Activated T-helper 17 cell treated with anti-CD3 and anti-CD28 coated beads, Interleukin-2, amount 50 U/mL, for 72 hours (primary cell): ENCODE measurements at regions not wholly inside any gene's neighbourhood (a gene's known extent, or its start where the extent isn't known, plus 50 kb on each side); places are given as distances from the start of the nearest gene placed in this dataset.
"Not testable (repeated sequence)": the region's sequence is repeated elsewhere in the genome, so short reads cannot be mapped to it uniquely, and the experiment has no call there.

ENCODE experiments used
- ATAC-seq: fragments of 150-1000 bp; cut with Tn5 transposase; replicated peaks from 2 replicates; pipeline ENCODE4 v1.10.0; 2021; ENCODE audit warnings: mild to moderate bottlenecking, moderate library complexity
- H3K27ac Mint-ChIP-seq: one replicate; pipeline ENCODE4 v1.8.0; 2022; ENCODE audit warnings: mixed read lengths
- H3K27me3 Mint-ChIP-seq: one replicate; pipeline ENCODE4 v1.8.0; 2022; ENCODE audit warnings: mixed read lengths
- H3K36me3 Mint-ChIP-seq: one replicate; pipeline ENCODE4 v1.8.0; 2022; ENCODE audit warnings: low read depth, mild to moderate bottlenecking, mixed read lengths
- H3K4me1 Mint-ChIP-seq: one replicate; pipeline ENCODE4 v1.8.0; 2022; ENCODE audit warnings: mixed read lengths
- H3K4me3 Mint-ChIP-seq: one replicate; pipeline ENCODE4 v1.8.0; 2022; ENCODE audit warnings: mild to moderate bottlenecking, mixed read lengths
- H3K9me3 Mint-ChIP-seq: one replicate; pipeline ENCODE4 v1.8.0; 2022; ENCODE audit warnings: mixed read lengths

- Mint-ChIP-seq H3K9me3 (no peaks in the 10 kb centered on the region), H3K4me3 (no peak overlapping the region), H3K36me3 (no peaks in the 10 kb centered on the region), H3K4me1 (no peaks in the 10 kb centered on the region), H3K27ac (no peak overlapping the region), H3K27me3 (no peaks in the 10 kb centered on the region)
- ATAC-seq = no peak
Observed at GRCh38 chr6:82419132-82419581, 55.5 kb downstream of the TPBG start.

GRCh38 chr6:82419859-82420258, 56.2 kb downstream of the TPBG start:
- Mint-ChIP-seq H3K36me3 (no peaks in the 10 kb centered on the region), H3K27me3 (no peaks in the 10 kb centered on the region), H3K9me3 (no peaks in the 10 kb centered on the region), H3K4me1 (no peaks in the 10 kb centered on the region), H3K27ac (no peak overlapping the region), H3K4me3 (no peak overlapping the region)
- ATAC-seq = no peak

DNA sequence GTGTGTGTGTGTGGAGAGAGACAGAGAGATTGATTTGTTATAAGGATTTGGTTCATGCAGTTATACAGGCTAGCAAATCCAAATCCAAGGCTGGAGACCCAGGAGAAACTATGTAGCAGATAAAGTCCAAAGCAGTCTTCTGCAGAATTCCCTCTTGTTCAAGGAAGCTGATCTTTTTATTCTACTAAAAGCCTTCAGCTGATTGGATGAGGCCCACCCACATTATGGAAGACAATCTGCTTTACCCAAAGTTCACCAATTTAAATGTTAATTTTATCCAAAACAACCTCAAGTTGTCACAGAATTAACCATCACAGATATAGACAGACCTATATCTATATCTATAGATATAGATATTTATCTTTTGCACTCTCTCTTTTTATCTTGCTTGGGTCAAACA, 67.0 kb downstream of the TPBG start:
- Mint-ChIP-seq H3K4me1 (no peaks in the 10 kb centered on the region), H3K9me3 (no peaks in the 10 kb centered on the region), H3K27ac (no peak overlapping the region), H3K4me3 (no peak overlapping the region), H3K36me3 (no peaks in the 10 kb centered on the region), H3K27me3 (no peaks in the 10 kb centered on the region)
- no peak for ATAC-seq

- no peaks in the 10 kb centered on the region for H3K9me3 Mint-ChIP-seq
- H3K27ac Mint-ChIP-seq = no peak overlapping the region
- H3K36me3 Mint-ChIP-seq = no peaks in the 10 kb centered on the region
- no peaks in the 10 kb centered on the region for H3K4me1 Mint-ChIP-seq
- H3K4me3 Mint-ChIP-seq = no peak overlapping the region
- H3K27me3 Mint-ChIP-seq = no peaks in the 10 kb centered on the region
- ATAC-seq = no peak
Observed at GRCh38 chr6:82436740-82437139, 73.1 kb downstream of the TPBG start.

DNA sequence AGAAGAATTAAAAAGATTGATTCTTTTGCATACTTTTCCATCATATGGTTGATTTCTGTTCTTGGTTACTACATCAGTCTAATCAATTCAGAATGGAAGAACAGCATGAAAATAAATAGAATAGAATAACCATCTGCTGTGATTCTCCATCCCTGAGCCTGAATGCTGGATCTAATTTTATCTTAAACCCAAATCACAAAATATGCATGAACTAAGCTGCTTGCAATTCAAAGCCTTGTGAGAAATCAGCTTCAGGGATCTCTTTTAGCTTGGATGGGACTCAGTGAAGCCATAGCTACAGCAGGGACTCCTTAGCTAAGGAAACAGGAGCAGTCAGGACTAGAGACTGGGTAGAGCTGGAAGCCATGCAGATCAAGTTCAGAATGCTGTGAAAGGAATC, 74.1 kb downstream of the TPBG start:
- ATAC-seq = no peak
- no peak overlapping the region for H3K27ac Mint-ChIP-seq
- H3K4me1 Mint-ChIP-seq = no peaks in the 10 kb centered on the region
- no peak overlapping the region for H3K4me3 Mint-ChIP-seq
- no peaks in the 10 kb centered on the region for H3K36me3 Mint-ChIP-seq
- no peaks in the 10 kb centered on the region for H3K9me3 Mint-ChIP-seq
- no peaks in the 10 kb centered on the region for H3K27me3 Mint-ChIP-seq

- Mint-ChIP-seq H3K4me3 (no peak overlapping the region), H3K9me3 (no peaks in the 10 kb centered on the region), H3K27me3 (no peaks in the 10 kb centered on the region), H3K27ac (no peak overlapping the region), H3K36me3 (no peaks in the 10 kb centered on the region), H3K4me1 (no peaks in the 10 kb centered on the region)
- no peak for ATAC-seq
Observed at GRCh38 chr6:82441047-82441855, 77.6 kb downstream of the TPBG start.

DNA sequence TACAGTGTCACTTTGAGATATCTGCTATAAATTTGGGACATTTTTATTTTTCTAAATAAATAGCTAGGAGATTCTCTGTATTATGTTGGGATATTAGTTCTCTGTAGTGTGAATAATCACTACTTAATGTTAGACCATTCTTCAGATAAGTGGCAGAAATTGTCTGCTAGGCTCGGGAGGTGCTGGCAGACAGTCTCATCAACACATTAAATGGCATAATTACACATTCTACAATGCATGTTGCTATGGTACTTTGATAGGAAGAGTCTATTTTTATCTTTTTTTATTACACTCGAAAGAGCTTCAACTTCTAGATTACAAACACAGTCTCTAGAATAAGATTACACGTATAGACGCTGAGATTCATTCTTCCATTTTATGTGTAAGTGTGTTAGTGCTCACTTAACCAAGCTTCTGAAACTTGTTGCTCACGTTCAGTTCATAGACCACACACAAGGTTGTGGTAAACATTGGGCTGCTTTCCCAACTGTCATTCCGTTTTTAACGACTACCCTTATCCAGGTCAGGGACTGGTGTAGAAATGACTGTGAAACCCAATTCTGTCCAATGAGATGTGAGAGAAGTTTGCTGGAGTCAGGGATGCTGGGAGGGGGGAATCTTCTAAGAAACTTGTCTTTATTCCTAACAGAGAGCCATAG, 78.6 kb downstream of the TPBG start:
- no peak for ATAC-seq
- no peaks in the 10 kb centered on the region for H3K9me3 Mint-ChIP-seq
- no peaks in the 10 kb centered on the region for H3K36me3 Mint-ChIP-seq
- no peak overlapping the region for H3K4me3 Mint-ChIP-seq
- no peaks in the 10 kb centered on the region for H3K4me1 Mint-ChIP-seq
- no peaks in the 10 kb centered on the region for H3K27me3 Mint-ChIP-seq
- H3K27ac Mint-ChIP-seq = no peak overlapping the region

DNA sequence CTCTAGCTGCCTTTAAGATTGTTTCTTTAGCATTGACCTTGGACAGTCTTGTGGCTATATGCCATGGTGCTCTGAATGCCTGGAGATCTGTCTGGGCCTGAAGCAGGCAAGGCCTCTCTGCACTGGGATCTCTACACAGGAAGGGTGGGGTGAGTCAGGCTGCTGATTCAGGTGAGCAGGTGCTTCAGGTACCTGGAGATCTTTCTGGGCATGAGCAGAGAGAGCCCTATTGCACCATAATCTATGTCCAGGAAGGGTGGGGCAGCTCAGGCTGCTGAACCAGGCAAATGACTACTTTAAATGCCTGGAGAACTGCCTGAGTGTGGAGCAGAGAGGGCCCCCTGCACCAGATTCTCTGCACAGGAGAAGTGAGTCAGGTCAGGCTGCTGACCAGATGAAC, 94.5 kb downstream of the TPBG start:
- Mint-ChIP-seq H3K9me3 (peaks cover 4% of the 10 kb centered on the region), H3K27me3 (peaks cover 10% of the 10 kb centered on the region), H3K4me1 (no peaks in the 10 kb centered on the region), H3K4me3 (no peak overlapping the region), H3K36me3 (no peaks in the 10 kb centered on the region), H3K27ac (no peak overlapping the region)
- no peak for ATAC-seq

DNA sequence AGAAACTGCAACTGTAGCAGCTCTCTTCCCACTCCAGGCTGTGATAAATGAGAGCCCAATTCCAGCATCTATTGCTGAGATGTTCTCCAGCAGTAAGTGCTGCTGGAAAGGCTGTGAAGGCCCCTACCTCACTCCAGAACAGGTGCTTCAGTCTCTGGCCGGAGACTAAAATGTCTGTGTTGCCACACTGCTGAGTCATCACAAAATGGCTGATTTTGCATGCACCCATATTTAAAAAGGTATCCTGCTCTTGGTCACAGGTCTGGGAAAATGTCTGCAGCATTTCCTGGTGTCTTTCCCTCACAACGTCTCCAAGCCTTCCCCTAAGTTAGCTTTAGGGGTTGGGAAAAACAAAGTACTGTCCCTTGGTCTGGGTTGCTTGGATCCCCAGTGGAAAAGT, 95.1 kb downstream of the TPBG start:
- no peaks in the 10 kb centered on the region for H3K36me3 Mint-ChIP-seq
- H3K27ac Mint-ChIP-seq = no peak overlapping the region
- no peak for ATAC-seq

GRCh38 chr6:82461536-82461935, 97.9 kb downstream of the TPBG start:
- no peak for ATAC-seq
- no peaks in the 10 kb centered on the region for H3K36me3 Mint-ChIP-seq
- no peak overlapping the region for H3K27ac Mint-ChIP-seq
- H3K9me3 Mint-ChIP-seq = no peaks in the 10 kb centered on the region
- H3K27me3 Mint-ChIP-seq = peaks cover 10% of the 10 kb centered on the region
- no peaks in the 10 kb centered on the region for H3K4me1 Mint-ChIP-seq
- no peak overlapping the region for H3K4me3 Mint-ChIP-seq

More for the DNA sequence above, 95.1 kb downstream of the TPBG start:
- Mint-ChIP-seq H3K4me3 (no peak overlapping the region), H3K9me3 (peaks cover 4% of the 10 kb centered on the region), H3K27me3 (peaks cover 10% of the 10 kb centered on the region), H3K4me1 (no peaks in the 10 kb centered on the region)

DNA sequence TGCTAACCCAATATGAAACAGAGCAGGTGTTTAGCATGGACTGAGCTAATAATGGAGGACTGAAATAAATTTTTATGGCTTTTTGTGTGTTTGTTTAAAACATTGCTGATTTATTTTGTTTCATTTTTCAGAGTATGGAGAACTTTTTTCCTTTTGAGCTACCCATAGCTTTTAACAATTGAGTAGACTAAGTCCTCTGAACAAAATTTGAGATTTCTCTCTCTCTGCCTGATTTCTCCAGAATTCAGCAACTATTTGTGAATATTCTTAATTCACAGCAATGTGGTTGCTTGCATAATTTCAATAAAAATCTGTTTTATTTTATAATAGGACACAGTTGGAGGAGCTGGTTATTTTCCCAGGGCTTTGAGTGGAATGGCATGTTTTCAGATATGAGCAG, 103.7 kb downstream of the TPBG start:
- Mint-ChIP-seq H3K4me1 (no peaks in the 10 kb centered on the region), H3K27ac (no peak overlapping the region), H3K36me3 (no peaks in the 10 kb centered on the region), H3K27me3 (no peaks in the 10 kb centered on the region), H3K9me3 (no peaks in the 10 kb centered on the region), H3K4me3 (no peak overlapping the region)
- no peak for ATAC-seq

DNA sequence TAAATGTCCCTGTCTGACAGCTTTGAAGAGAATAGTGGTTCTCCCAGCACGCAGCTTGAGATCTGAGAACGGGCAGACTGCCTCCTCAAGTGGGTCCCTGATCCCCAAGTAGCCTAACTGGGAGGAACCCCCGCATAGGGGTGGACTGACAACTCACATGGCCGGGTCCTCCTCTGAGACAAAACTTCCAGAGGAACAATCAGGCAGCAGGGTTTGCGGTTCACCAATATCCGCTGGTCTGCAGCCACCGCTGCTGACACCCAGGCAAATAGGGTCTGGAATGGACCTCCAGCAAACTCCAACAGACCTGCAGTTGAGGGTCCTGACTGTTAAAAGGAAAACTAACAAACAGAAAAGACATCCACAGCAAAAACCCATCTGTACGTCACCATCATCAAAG, 106.5 kb downstream of the TPBG start:
- not testable (repeated sequence) for H3K9me3 Mint-ChIP-seq

DNA sequence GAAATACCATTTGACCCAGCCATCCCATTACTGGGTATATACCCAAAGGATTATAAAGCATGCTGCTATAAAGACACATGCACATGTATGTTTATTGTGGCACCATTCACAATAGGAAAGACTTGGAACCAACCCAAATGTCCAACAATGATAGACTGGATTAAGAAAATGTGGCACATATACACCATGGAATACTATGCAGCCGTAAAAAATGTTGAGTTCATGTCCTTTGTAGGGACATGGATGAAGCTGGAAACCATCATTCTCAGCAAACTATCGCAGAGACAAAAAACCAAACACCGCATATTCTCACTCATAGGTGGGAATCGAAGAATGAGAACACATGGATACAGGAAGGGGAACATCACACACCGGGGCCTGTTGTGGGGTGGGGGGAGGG, 111.5 kb downstream of the TPBG start:
- ATAC-seq, H3K27me3 Mint-ChIP-seq, H3K4me3 Mint-ChIP-seq, H3K9me3 Mint-ChIP-seq, H3K27ac Mint-ChIP-seq, H3K36me3 Mint-ChIP-seq, H3K4me1 Mint-ChIP-seq: not testable (repeated sequence)

More for the DNA sequence above, 106.5 kb downstream of the TPBG start:
- not testable (repeated sequence) for H3K4me3 Mint-ChIP-seq, H3K4me1 Mint-ChIP-seq, H3K36me3 Mint-ChIP-seq, ATAC-seq, H3K27ac Mint-ChIP-seq, H3K27me3 Mint-ChIP-seq

DNA sequence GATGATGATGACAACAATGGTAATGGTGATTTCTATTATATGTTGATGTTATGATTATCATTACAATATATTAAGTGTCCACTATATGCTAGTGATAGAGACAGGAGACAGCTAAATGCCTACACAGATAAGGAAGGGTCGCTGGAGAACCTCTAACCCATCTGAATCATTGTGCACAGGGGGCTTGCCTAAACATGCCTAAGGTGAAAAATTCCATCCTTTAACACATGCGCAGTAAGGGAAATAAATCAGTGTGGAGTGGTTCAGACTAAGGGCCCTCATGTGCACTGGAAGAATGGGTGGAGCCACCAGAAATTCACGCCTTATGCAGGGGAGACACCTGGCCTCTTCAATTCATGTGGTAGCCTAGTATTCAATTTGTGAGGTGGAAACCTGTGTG, 120.4 kb downstream of the TPBG start:
- ATAC-seq = no peak
- no peaks in the 10 kb centered on the region for H3K36me3 Mint-ChIP-seq
- H3K4me1 Mint-ChIP-seq = no peaks in the 10 kb centered on the region
- H3K9me3 Mint-ChIP-seq = peaks cover 10% of the 10 kb centered on the region
- no peak overlapping the region for H3K27ac Mint-ChIP-seq
- H3K4me3 Mint-ChIP-seq = no peak overlapping the region
- H3K27me3 Mint-ChIP-seq = no peaks in the 10 kb centered on the region
